ENCODE measurements at regions not wholly inside any gene's neighbourhood (a gene's known extent, or its start where the extent isn't known, plus 50 kb on each side); places are given as distances from the start of the nearest gene placed in this dataset.

DNA sequence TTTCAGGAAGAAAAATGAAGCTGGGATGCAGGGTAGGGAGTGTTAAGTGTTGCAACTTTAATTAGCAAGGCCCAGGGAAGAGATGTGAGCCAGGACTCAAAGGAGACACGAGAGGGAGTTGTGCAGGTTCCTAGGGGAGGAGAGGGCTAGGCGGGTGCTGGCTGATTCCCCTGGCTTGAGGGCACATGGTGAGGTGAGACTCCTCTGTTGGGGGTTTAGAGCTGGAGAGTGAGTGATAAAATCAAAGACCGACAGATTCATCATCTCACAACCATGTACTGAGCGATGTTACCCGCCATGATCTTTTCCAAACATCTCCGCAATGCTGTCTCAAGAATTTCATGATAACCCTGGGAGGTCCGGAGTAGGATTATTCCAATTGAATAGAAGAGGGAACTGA is 161.8 kb upstream of the CSF3R start:
- TF ChIP-seq, protein P1, sequence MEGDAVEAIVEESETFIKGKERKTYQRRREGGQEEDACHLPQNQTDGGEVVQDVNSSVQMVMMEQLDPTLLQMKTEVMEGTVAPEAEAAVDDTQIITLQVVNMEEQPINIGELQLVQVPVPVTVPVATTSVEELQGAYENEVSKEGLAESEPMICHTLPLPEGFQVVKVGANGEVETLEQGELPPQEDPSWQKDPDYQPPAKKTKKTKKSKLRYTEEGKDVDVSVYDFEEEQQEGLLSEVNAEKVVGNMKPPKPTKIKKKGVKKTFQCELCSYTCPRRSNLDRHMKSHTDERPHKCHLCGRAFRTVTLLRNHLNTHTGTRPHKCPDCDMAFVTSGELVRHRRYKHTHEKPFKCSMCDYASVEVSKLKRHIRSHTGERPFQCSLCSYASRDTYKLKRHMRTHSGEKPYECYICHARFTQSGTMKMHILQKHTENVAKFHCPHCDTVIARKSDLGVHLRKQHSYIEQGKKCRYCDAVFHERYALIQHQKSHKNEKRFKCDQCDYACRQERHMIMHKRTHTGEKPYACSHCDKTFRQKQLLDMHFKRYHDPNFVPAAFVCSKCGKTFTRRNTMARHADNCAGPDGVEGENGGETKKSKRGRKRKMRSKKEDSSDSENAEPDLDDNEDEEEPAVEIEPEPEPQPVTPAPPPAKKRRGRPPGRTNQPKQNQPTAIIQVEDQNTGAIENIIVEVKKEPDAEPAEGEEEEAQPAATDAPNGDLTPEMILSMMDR (IDR thresholded peaks at IDR 0.05), result no peak
- TF ChIP-seq POLR2A (IDR thresholded peaks at IDR 0.05), result no peak
